SK-N-SH (cell line): ENCODE measurements at regions not wholly inside any gene's neighbourhood (a gene's known extent, or its start where the extent isn't known, plus 50 kb on each side); places are given as distances from the start of the nearest gene placed in this dataset.

Experiments used
- CTCF ChIA-PET: fragments of 300-600, 350-600 bp; formaldehyde crosslinking; extraction: SDS; loops from one replicate; lab custom pipeline; 2021; lab: Yijun Ruan, JAX
- POLR2A ChIA-PET: fragments of 350-600 bp; sonication (Branson Sonifier 250); formaldehyde crosslinking; extraction: SDS; loops from one replicate; lab custom pipeline; 2020; ENCODE audit warnings: antibody characterized with exemption, inconsistent platforms; lab: Yijun Ruan, JAX
- DNase-seq: peaks from one replicate; pipeline ENCODE4 v3.0.0; 2012
- H2AFZ ChIP-seq: fragments of 200-600 bp; sonication (generic); 2 replicates; pipeline ENCODE4 v1.8.1; 2016; ENCODE audit warnings: antibody characterized with exemption, mild to moderate bottlenecking, low read depth
- H3F3A ChIP-seq: fragments of 200-600 bp; sonication (generic); replicated peaks from 2 replicates; pipeline ENCODE3; 2016; ENCODE audit warnings: antibody characterized with exemption, mild to moderate bottlenecking; ENCODE audit not compliant: insufficient read depth
- H3K27ac ChIP-seq, 2 experiments: fragments of 200-500 bp in 1 of 2; fragments of 200-600 bp in 1 of 2; sonication (Bioruptor generic) in 1 of 2; sonication (generic), shearing (Covaris generic) in 1 of 2; 2 replicates each; pipeline versions ENCODE4 v1.5.1 to v1.6.1; 2014 to 2016; ENCODE audit warnings: low read depth in 2 of 2, inconsistent platforms in 1 of 2, low read length in 1 of 2, mild to moderate bottlenecking in 1 of 2, mixed read lengths in 1 of 2
- H3K27me3 ChIP-seq: fragments of 200-600 bp; sonication (generic), shearing (Covaris generic); 2 replicates; pipeline ENCODE4 v1.6.1; 2016; ENCODE audit warnings: mixed run types; ENCODE audit not compliant: insufficient read depth
- H3K36me3 ChIP-seq, 2 experiments: fragments of 200-500 bp in 1 of 2; fragments of 200-600 bp in 1 of 2; sonication (Bioruptor generic) in 1 of 2; sonication (generic) in 1 of 2; replicated peaks in 1 of 2; 2 replicates each; pipeline versions ENCODE3 to v1.5.1; 2014 to 2016; ENCODE audit warnings: low read length in 1 of 2, mild to moderate bottlenecking in 1 of 2; ENCODE audit not compliant: insufficient read depth in 2 of 2, control insufficient read depth in 1 of 2
- H3K4me1 ChIP-seq, 2 experiments: fragments of 200-500 bp in 1 of 2; fragments of 200-600 bp in 1 of 2; sonication (Bioruptor generic) in 1 of 2; sonication (generic), shearing (Covaris generic) in 1 of 2; 2 replicates each; pipeline versions ENCODE4 v1.5.1 to v1.6.1; 2014 to 2016; ENCODE audit warnings: low read depth in 1 of 2, low read length in 1 of 2, mixed run types in 1 of 2; ENCODE audit not compliant: insufficient read depth in 2 of 2, control insufficient read depth in 1 of 2
- H3K4me2 ChIP-seq: fragments of 200-600 bp; sonication (generic), shearing (Covaris generic); 2 replicates; pipeline ENCODE4 v1.6.1; 2017; ENCODE audit warnings: mixed run types
- H3K4me3 ChIP-seq, 2 experiments: fragments of 200-500 bp in 1 of 2; fragments of 200-600 bp in 1 of 2; sonication (Bioruptor generic) in 1 of 2; sonication (generic), shearing (Covaris generic) in 1 of 2; 2 replicates each; pipeline versions ENCODE4 v1.5.1 to v1.8.1; 2014 to 2016; ENCODE audit warnings: low read depth in 2 of 2, inconsistent platforms in 1 of 2, low read length in 1 of 2, mild to moderate bottlenecking in 1 of 2, mixed read lengths in 1 of 2, moderate library complexity in 1 of 2
- H3K79me2 ChIP-seq: fragments of 200-600 bp; sonication (generic); 2 replicates; pipeline ENCODE4 v1.8.1; 2017; ENCODE audit warnings: mild to moderate bottlenecking; ENCODE audit not compliant: insufficient read depth
- H3K9ac ChIP-seq: fragments of 200-600 bp; sonication (generic); 2 replicates; pipeline ENCODE4 v1.6.1; 2017; ENCODE audit warnings: mixed run types
- H3K9me2 ChIP-seq: fragments of 200-600 bp; sonication (generic); 2 replicates; pipeline ENCODE4 v1.6.1; 2017; ENCODE audit warnings: mixed run types
- H3K9me3 ChIP-seq: fragments of 200-600 bp; sonication (generic); 2 replicates; pipeline ENCODE4 v1.6.1; 2017; ENCODE audit warnings: mixed run types, mild to moderate bottlenecking, moderate library complexity
- H4K20me1 ChIP-seq: fragments of 200-600 bp; sonication (generic); 2 replicates; pipeline ENCODE4 v1.6.1; 2017; ENCODE audit warnings: mild to moderate bottlenecking, mixed run types; ENCODE audit not compliant: insufficient read depth
- CTCF ChIP-seq: fragments of 200-600 bp; sonication (generic); IDR thresholded peaks from 2 replicates; pipeline ENCODE4 v1.6.1; 2017; ENCODE audit warnings: antibody characterized with exemption, mild to moderate bottlenecking, moderate library complexity
- EP300 ChIP-seq, 2 experiments: IDR thresholded peaks; 2 replicates each; pipeline versions ENCODE4 v1.4.0 to v1.6.1; 2012; ENCODE audit warnings: borderline replicate concordance in 1 of 2, low read depth in 1 of 2, low read length in 1 of 2
- GABPA ChIP-seq: IDR thresholded peaks from 2 replicates; pipeline ENCODE4 v1.4.0; 2012; ENCODE audit warnings: low read depth, mild to moderate bottlenecking
- GATA2 ChIP-seq: sonication (generic); formaldehyde crosslinking; IDR thresholded peaks from 2 replicates; pipeline ENCODE4 v1.5.0; 2020; ENCODE audit warnings: mild to moderate bottlenecking, missing genetic modification reagents
- JUND ChIP-seq: IDR thresholded peaks from 2 replicates; pipeline ENCODE4 v1.4.0; 2012
- MEF2A ChIP-seq: IDR thresholded peaks from 2 replicates; pipeline ENCODE4 v1.4.0; 2012; ENCODE audit warnings: low read depth, borderline replicate concordance
- NFIC ChIP-seq: IDR thresholded peaks from 2 replicates; pipeline ENCODE4 v1.4.0; 2012; ENCODE audit warnings: borderline replicate concordance
- NRF1 ChIP-seq: IDR thresholded peaks from 2 replicates; pipeline ENCODE4 v1.6.1; 2012; ENCODE audit warnings: low read depth, mild to moderate bottlenecking, low read length
- RFX5 ChIP-seq: IDR thresholded peaks from 2 replicates; pipeline ENCODE4 v1.6.1; 2012; ENCODE audit warnings: mild to moderate bottlenecking, improper control_type of control experiment, low read length
- TCF12 ChIP-seq: IDR thresholded peaks from 2 replicates; pipeline ENCODE4 v1.4.0; 2012
- YY1 ChIP-seq: IDR thresholded peaks from 2 replicates; pipeline ENCODE4 v1.4.0; 2012; ENCODE audit warnings: low read depth, mild to moderate bottlenecking
- WGBS: methylation state at CpG from one replicate; pipeline ENCODE4 v1.1.6; 2017; ENCODE audit warnings: low lambda C conversion rate; 5-methylcytosine and 5-hydroxymethylcytosine counted together
- TF ChIP-seq, protein P1 (sequence below): IDR thresholded peaks from 2 replicates; pipeline ENCODE4 v1.4.0; 2012; ENCODE audit warnings: low read depth, borderline replicate concordance
- TF ChIP-seq, protein P2 (sequence below): IDR thresholded peaks from 2 replicates; pipeline ENCODE4 v1.6.1; 2012; ENCODE audit warnings: mild to moderate bottlenecking, low read depth, low read length, moderate library complexity
- TF ChIP-seq, protein P3 (sequence below): IDR thresholded peaks from 2 replicates; pipeline ENCODE4 v1.4.0; 2012; ENCODE audit warnings: low read depth

GRCh38 chr4:89447543-89447942 is 139.9 kb upstream of the GPRIN3 start:
- H3K27me3 ChIP-seq: no peaks in the 10 kb centered on the region
- ChIA-PET CTCF (no interaction called here), POLR2A (no interaction called here)
- DNase-seq: no peak
- no peak overlapping the region for H2AFZ ChIP-seq
- H3F3A ChIP-seq: no peaks in the 10 kb centered on the region
- H3K79me2 ChIP-seq: no peaks in the 10 kb centered on the region
- TF ChIP-seq EP300 (IDR thresholded peaks at IDR 0.05; ENCODE audit: borderline replicate concordance in 1 of 2, low read depth in 1 of 2, low read length in 1 of 2) (no peak), MEF2A (no peak), JUND (no peak), RFX5 (no peak), GABPA (no peak), NFIC (no peak), CTCF (no peak), NRF1 (no peak), YY1 (no peak), TCF12 (no peak), GATA2 (CRISPR knock-in tag) (no peak)
- TF ChIP-seq, protein P1, sequence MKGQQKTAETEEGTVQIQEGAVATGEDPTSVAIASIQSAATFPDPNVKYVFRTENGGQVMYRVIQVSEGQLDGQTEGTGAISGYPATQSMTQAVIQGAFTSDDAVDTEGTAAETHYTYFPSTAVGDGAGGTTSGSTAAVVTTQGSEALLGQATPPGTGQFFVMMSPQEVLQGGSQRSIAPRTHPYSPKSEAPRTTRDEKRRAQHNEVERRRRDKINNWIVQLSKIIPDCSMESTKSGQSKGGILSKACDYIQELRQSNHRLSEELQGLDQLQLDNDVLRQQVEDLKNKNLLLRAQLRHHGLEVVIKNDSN: no peak
- TF ChIP-seq, protein P2, sequence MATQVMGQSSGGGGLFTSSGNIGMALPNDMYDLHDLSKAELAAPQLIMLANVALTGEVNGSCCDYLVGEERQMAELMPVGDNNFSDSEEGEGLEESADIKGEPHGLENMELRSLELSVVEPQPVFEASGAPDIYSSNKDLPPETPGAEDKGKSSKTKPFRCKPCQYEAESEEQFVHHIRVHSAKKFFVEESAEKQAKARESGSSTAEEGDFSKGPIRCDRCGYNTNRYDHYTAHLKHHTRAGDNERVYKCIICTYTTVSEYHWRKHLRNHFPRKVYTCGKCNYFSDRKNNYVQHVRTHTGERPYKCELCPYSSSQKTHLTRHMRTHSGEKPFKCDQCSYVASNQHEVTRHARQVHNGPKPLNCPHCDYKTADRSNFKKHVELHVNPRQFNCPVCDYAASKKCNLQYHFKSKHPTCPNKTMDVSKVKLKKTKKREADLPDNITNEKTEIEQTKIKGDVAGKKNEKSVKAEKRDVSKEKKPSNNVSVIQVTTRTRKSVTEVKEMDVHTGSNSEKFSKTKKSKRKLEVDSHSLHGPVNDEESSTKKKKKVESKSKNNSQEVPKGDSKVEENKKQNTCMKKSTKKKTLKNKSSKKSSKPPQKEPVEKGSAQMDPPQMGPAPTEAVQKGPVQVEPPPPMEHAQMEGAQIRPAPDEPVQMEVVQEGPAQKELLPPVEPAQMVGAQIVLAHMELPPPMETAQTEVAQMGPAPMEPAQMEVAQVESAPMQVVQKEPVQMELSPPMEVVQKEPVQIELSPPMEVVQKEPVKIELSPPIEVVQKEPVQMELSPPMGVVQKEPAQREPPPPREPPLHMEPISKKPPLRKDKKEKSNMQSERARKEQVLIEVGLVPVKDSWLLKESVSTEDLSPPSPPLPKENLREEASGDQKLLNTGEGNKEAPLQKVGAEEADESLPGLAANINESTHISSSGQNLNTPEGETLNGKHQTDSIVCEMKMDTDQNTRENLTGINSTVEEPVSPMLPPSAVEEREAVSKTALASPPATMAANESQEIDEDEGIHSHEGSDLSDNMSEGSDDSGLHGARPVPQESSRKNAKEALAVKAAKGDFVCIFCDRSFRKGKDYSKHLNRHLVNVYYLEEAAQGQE: no peak
- TF ChIP-seq, protein P3, sequence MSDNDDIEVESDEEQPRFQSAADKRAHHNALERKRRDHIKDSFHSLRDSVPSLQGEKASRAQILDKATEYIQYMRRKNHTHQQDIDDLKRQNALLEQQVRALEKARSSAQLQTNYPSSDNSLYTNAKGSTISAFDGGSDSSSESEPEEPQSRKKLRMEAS: no peak
- H4K20me1 ChIP-seq: no peaks in the 10 kb centered on the region
- no peak overlapping the region for H3K4me3 ChIP-seq
- no peaks in the 10 kb centered on the region for H3K36me3 ChIP-seq
- no peaks in the 10 kb centered on the region for H3K9me3 ChIP-seq
- WGBS: 45% methylated on average over 1 of the region's 1 CpG
- no peaks in the 10 kb centered on the region for H3K9me2 ChIP-seq
- H3K4me1 ChIP-seq: no peaks in the 10 kb centered on the region
- no peak overlapping the region for H3K4me2 ChIP-seq
- no peak overlapping the region for H3K27ac ChIP-seq
- no peak overlapping the region for H3K9ac ChIP-seq
